Stimulated activated CD4-positive, alpha-beta T cell treated with anti-CD3 and anti-CD28 coated beads, Interleukin-4, amount 100 ng/mL, for 24 hours (primary cell): ENCODE measurements at regions not wholly inside any gene's neighbourhood (a gene's known extent, or its start where the extent isn't known, plus 50 kb on each side); places are given as distances from the start of the nearest gene placed in this dataset.

ENCODE experiments used
- DNase-seq: peaks from one replicate; pipeline ENCODE4 v3.0.0-alpha.2; 2020

GRCh38 chr14:34931206-34931605, 51.6 kb upstream of the SRP54 start:
- DNase-seq: peak; percentile 43

- peak; percentile 28 for DNase-seq
Measured at GRCh38 chr14:34930591-34931091, 52.2 kb upstream of the SRP54 start.

- no peak for DNase-seq
Measured at GRCh38 chr14:34926552-34926951, 51.4 kb upstream of the BAZ1A start.
